Tibial nerve (tissue), 3 donors: ENCODE measurements at regions not wholly inside any gene's neighbourhood (a gene's known extent, or its start where the extent isn't known, plus 50 kb on each side); places are given as distances from the start of the nearest gene placed in this dataset.

Experiments used
- POLR2A ChIP-seq, 2 donors: fragments of 450-650 bp; IDR thresholded peaks; one replicate each; pipeline ENCODE4 v1.6.1; 2017; ENCODE audit warnings: antibody characterized with exemption in 2 of 2, mild to moderate bottlenecking in 2 of 2, moderate library complexity in 2 of 2
- TF ChIP-seq, protein P1 (sequence below), 5 experiments: fragments of 200-600 bp in 3 of 5; fragments of 450-650 bp in 2 of 5; sonication (generic) in 3 of 5; IDR thresholded peaks; one replicate each; pipeline ENCODE4 v1.5.1; 2016 to 2019; ENCODE audit warnings: antibody characterized with exemption in 5 of 5, mild to moderate bottlenecking in 3 of 5, moderate library complexity in 2 of 5

DNA sequence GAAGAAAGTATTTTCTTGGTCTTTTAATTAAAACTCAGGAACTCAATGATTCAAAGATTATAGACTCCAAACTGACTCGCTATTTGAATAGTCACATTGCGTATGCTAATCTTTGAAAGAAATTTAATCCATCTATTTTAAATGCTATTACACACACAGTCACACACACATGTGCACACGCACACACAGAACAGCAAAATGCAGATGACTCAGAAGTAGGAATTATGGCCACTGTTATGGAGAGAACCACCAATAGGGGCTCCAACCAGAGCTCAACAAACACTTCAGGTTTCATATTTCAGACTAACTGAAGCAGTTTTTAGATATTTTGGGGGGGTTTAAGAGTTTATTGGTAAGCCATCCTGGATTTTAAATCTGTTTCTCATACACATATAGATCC lies 1917.9 kb downstream of the EFNA5 start:
- TF ChIP-seq, protein P1, sequence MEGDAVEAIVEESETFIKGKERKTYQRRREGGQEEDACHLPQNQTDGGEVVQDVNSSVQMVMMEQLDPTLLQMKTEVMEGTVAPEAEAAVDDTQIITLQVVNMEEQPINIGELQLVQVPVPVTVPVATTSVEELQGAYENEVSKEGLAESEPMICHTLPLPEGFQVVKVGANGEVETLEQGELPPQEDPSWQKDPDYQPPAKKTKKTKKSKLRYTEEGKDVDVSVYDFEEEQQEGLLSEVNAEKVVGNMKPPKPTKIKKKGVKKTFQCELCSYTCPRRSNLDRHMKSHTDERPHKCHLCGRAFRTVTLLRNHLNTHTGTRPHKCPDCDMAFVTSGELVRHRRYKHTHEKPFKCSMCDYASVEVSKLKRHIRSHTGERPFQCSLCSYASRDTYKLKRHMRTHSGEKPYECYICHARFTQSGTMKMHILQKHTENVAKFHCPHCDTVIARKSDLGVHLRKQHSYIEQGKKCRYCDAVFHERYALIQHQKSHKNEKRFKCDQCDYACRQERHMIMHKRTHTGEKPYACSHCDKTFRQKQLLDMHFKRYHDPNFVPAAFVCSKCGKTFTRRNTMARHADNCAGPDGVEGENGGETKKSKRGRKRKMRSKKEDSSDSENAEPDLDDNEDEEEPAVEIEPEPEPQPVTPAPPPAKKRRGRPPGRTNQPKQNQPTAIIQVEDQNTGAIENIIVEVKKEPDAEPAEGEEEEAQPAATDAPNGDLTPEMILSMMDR (IDR thresholded peaks at IDR 0.05) = no peak
- no peak for TF ChIP-seq POLR2A (IDR thresholded peaks at IDR 0.05)
